GM19463 (cell line): ENCODE measurements at regions not wholly inside any gene's neighbourhood (a gene's known extent, or its start where the extent isn't known, plus 50 kb on each side); places are given as distances from the start of the nearest gene placed in this dataset.
"Not testable (repeated sequence)": the region's sequence is repeated elsewhere in the genome, so short reads cannot be mapped to it uniquely, and the experiment has no call there.

ENCODE experiments used
- ATAC-seq: cut with Tn5 transposase; IDR thresholded peaks from one replicate; pipeline ENCODE4 v1.9.1; 2021; ENCODE audit warnings: mild to moderate bottlenecking, moderate library complexity; ENCODE audit not compliant: unreplicated experiment

GRCh38 chr5:57429513-57430120 lies 53.0 kb downstream of the ACTBL2 start:
- ATAC-seq: no peak

- ATAC-seq: not testable (repeated sequence)
These were observed 53.6 kb downstream of the ACTBL2 start for GRCh38 chr5:57429021-57429420.

- ATAC-seq: no peak
These were observed 59.6 kb downstream of the ACTBL2 start for GRCh38 chr5:57422993-57423392.

DNA sequence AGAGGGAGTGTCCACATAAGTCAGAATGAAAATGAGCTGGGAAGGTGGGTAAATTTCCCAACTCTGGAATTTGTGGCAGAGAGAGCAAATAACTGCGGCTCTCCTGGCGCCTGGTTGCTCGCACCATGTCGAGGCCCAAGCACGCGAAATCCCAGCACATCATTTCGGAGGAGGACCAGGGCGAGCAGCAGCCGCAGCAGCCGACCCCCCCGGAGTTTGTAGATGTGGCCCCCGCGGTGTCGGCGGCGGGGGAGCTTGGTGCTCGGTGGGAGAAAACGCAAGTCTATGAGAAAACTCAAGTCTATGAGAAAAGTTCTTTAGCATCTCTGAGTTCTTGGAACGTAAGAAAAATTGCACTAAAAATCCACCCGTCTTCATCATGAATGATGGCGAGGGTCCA lies 60.3 kb downstream of the ACTBL2 start:
- no peak for ATAC-seq

- ATAC-seq: no peak
These were observed 61.8 kb downstream of the ACTBL2 start for GRCh38 chr5:57420801-57421200.

- ATAC-seq: no peak
These were observed 64.6 kb downstream of the ACTBL2 start for GRCh38 chr5:57417971-57418370.

- ATAC-seq: no peak
These were observed 65.3 kb downstream of the ACTBL2 start for GRCh38 chr5:57417320-57417719.

GRCh38 chr5:57416278-57416994 lies 66.2 kb downstream of the ACTBL2 start:
- no peak for ATAC-seq

DNA sequence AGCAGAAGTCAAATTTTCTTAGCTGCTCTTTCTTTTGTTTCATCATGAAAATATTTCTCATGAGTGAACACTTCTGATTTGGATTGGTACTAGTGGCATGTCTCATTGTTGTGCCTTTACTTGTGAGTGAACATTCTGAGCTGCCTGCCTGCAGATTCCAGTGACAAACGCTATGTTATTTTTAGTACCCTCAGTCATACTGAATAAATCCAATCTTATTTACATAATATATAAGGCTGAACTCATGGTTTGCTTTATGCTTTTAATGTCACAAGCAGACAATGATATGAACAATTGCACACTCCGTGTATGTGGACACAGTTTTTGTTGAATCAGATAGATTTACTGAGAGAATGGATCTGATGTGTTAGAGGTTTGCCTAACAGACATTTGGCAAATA lies 67.8 kb downstream of the ACTBL2 start:
- ATAC-seq: no peak

DNA sequence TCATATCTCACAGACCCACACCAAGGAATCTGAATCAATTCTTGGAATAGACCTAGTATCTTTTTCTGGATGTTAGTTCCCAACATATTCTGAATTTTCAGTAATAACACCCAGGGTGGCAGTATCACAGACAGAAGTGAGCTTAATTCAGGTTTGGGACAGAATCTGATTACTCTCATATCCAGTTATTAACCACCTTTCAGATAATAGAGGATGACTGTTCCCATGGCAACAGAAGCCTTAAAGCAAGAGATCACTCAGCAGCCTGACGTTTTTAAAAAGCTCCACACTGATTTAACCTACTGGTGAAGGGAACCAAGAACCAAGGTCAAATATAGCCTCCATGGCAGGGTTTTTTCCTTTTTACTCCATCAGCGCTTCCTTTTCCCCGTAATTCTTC lies 68.4 kb downstream of the ACTBL2 start:
- no peak for ATAC-seq

DNA sequence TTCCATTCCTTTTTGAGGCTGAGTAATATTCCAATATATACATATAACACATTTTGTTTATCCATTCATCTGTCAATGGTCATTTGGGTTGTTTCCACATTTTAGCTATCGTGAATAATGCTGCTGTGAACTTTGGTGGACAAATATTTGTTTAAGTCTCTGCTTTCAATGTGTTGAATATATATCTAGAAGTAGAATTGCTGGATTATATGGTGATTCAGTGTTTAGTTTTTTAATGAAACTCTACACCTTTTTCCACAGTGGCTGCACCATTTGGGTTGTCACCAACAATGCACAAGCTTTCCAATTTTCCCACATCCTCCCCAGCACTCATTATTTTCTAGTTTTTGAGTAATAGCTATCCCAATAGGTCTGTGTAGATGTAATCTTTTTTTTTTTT lies 69.5 kb downstream of the ACTBL2 start:
- no peak for ATAC-seq

DNA sequence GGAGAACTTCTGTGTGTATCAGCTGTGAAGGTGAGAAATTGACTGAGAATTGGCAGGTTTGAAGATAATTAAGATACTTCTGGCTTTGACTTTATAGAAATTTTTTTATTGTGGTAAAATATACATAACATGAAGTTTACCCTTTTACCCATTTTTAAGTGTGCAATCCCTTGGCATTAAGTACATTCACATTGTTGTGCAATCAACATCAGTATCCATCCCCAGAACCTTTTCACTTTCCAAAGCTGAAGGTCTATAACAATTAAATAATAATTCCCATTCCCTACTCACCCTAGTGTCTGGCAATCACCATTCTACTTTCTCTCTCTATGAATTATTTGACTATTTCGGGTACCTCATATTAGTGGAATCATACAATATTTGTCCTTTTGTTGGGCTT lies 69.9 kb downstream of the ACTBL2 start:
- no peak for ATAC-seq

- ATAC-seq: no peak
These were observed 70.6 kb downstream of the ACTBL2 start for GRCh38 chr5:57411982-57412381.

DNA sequence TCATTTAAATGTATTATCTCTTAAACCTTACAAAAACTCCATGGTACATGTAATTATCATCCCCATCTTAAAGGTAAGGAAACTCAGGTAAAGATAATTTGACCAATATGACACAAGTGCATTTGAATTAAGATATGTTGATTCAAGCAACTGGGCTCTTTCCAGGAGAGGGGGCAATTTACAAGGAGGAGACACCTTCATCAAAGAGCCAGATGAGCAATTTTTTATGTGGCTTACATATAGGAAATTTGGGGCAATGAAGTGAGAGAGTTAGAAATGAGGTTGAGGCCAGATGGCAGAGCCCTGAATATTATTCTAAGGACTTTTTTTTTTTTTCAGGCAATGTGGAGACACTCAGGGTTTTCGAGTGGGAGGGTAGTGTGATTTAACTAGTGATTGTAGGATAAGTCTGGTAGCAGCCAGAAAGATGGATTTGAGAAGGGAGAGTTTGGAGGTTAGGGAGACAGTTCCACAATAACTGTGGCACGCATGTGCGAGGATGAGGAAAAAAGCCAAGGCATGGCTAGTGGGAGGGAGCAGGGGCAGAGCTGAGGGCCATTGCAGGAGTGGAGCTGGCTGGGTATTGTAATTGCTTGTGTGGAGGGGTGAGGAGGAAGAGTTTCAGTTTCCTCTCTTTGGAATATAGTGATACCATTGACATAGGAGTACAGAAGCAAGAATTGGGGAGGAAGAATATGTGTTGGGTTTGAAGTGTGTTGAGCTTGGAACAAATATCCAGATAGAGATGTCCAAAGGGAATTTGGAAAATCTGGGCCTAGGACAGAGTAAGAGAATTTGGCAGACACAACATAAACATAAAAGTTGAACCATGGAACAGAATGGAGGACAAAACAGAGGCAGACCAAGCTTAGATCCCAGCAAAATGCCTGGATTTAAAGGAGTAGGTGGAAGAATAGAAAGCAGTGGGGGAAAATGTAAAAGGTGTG lies 72.0 kb downstream of the ACTBL2 start:
- no peak for ATAC-seq

GRCh38 chr5:57408714-57409113 lies 73.9 kb downstream of the ACTBL2 start:
- ATAC-seq: no peak

DNA sequence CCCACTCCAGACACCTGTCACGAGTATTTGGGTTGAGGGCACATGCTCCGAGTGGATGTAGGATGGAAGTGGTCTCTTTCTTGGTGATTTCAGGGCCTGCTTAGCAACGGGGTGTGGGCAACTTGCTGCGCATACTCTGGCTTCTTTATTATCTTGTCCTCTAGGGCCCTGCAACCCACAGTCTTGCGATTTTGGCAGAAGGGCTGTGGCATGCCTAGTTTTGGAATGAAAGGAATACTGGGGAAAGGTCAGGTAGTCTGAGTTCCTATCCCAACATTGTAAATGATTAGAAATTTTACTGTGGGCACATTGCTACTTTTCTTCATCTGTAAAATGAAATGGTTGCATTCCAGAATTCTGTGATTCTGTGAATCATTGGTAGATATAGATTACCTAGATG lies 74.3 kb downstream of the ACTBL2 start:
- no peak for ATAC-seq

DNA sequence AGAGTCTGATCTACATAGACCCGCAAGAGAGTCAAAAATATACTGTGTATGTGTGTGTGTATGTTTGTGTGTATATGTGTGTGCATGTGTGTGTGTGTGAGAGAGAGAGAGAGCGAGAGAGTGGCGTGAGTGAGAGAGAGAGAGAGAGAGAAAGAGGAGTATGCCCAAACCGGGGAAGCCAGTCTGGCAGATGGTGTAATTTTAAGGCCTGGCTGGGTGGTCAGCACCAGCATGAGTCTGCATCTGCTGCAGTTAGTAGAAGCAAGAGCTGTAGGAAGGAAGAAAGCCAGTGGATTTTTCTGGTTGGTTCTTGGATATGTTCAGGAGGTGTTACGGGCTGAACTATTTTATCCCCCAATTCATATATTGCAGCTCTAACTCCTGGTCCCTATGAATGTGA lies 75.2 kb downstream of the ACTBL2 start:
- ATAC-seq: no peak

GRCh38 chr5:57406641-57407040 lies 76.0 kb downstream of the ACTBL2 start:
- ATAC-seq: no peak

DNA sequence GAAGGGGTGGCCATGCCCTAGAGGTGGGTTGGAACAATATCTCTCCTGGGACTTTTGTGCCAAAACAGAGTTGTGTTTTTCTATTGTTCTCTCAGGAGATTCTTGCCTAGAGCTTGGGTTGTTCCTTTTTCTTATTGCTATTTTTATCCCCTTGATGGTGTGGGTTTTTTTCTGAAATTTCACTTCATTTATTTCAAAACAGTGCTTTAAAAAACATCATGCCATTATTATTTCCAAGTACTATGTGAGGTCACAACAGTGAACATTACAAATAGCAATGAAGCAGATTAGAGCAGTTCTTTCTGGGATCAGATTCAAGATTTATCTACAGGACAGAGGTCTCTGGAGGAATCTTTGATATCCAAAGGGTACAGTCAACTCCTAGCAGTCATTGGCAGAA lies 76.6 kb downstream of the ACTBL2 start:
- no peak for ATAC-seq

DNA sequence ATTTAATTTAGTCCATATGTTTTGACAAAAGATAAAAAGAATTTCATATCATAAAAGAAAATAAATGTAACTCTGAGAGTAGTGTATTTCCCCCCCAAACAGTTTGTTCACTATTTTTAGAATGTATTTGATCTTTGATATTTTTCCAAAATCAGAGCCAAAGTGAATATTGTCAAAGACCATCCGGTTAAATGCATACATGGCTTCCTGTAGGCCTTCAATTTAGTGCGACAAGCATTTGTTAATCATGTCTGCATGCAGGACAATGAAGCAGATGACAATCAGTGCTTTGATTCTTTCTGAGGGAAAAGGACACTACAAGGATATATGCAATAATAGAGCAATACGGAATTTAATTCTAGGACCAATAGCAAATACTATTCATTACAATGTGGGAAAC lies 79.8 kb downstream of the ACTBL2 start:
- ATAC-seq: no peak

GRCh38 chr5:57402348-57402747 lies 80.3 kb downstream of the ACTBL2 start:
- ATAC-seq: no peak
